Activated T-cell treated with anti-CD3 and anti-CD28 coated beads for 48 hours (primary cell): ENCODE measurements at regions not wholly inside any gene's neighbourhood (a gene's known extent, or its start where the extent isn't known, plus 50 kb on each side); places are given as distances from the start of the nearest gene placed in this dataset.

Experiments used
- DNase-seq: peaks from one replicate; pipeline ENCODE4 v3.0.0-alpha.2; 2020; ENCODE audit warnings: low read depth

DNA sequence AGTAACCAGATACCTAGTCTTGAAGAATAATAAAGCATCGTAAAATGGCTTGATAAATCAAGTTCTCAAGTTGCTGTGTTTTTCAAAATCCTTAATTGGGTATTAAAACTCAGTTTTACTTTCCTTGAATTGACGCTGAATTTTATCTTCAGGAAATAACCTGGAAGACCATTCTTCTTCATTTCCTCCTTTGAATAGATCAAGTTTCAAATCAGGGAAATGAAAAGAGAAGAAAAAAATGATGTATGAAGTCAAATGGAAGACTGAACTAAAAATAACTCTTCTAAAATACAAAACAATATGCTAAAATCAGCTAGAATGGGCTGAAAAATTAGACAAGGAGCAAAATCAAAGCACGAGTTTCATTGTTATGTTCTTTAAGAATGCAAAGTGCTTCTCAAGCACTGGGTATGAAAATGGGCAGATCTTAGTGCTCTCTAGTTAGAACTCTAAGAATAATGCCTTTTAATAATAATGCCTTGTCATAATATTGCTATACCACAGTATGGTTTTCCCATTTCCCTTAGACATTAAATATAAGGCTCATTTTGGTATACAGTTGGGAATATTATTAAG is 54.6 kb upstream of the CLEC14A start:
- no peak for DNase-seq

DNA sequence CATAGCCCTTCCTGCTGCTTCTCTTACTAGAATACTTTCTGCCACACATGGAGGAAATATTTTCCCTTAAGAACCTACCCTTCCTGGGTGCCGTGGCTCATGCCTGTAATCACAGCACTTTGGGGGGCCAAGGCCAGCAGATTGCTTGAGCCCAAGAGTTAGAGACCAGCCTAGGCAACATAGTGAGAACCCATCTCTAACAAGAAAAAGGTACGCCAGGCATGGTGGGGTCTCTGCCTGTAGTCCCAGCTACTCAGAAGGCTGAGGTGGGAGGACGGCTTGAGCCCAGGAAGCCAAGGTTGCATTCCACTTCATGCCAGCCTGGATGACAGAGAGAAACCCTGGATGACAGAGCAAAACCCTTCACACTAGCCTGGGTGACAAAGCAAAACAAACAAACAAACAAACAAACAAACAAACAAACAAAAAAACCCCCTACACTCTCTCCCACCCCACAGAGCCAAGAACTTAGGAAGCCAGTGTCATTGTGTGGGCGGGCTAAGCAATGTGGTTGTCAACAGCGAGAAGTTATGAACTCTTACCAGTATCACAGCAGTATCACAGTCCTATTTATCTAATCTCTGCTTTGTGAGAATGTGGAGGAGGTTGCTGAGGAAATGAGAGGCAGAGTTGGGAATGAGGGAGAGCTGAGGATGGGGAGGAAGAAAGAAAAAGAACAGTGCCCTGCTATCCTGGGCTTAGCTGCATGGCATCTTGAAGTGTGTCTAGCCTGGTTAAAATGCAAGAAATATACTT is 53.8 kb upstream of the CLEC14A start:
- no peak for DNase-seq
